HCT116 (cell line): ENCODE measurements at regions not wholly inside any gene's neighbourhood (a gene's known extent, or its start where the extent isn't known, plus 50 kb on each side); places are given as distances from the start of the nearest gene placed in this dataset.

Source experiments
- ATAC-seq: fragments of 200-7000 bp; cut with Tn5 transposase; 2 replicates; pipeline ENCODE4 v1.9.1; 2020; ENCODE audit warnings: mild to moderate bottlenecking, moderate library complexity
- BruUV-seq: library from RNA; stranded (reverse); fragments of 400-500 nt; replicated peaks from 2 replicates; lab custom pipeline; 2021; lab: Mats Ljungman, UMichigan
- CTCF ChIA-PET: fragments of 300-600 bp; sonication (Branson Sonifier 250); formaldehyde crosslinking; loops from one replicate; lab custom pipeline; 2021; ENCODE audit warnings: antibody characterized with exemption; lab: Charles Lee
- POLR2A ChIA-PET: fragments of 300-600, 350-600 bp; sonication (Branson Sonifier 250); formaldehyde crosslinking; loops from one replicate; lab custom pipeline; 2021; ENCODE audit warnings: antibody characterized with exemption; lab: Charles Lee
- RAD21 ChIA-PET, 2 experiments: fragments of 300-600 bp; sonication (Branson Sonifier 250); formaldehyde crosslinking; loops; one replicate each; lab custom pipeline; 2023; ENCODE audit warnings: low total read pairs in 2 of 2; ENCODE audit not compliant: uncharacterized antibody in 2 of 2, unreplicated experiment in 2 of 2, low non-redundant PET in 1 of 2; lab: Charles Lee
- DNase-seq: peaks from one replicate; pipeline ENCODE4 v3.0.0-alpha.2; 2010; ENCODE audit warnings: low read depth, low spot score
- H2AFZ ChIP-seq: fragments of 200-600 bp; shearing (Covaris generic), sonication (generic); 2 replicates; pipeline ENCODE4 v1.6.1; 2017; ENCODE audit warnings: low read depth, mixed run types, mixed read lengths, antibody characterized with exemption, low read length; ENCODE audit not compliant: poor library complexity, severe bottlenecking
- H3K27ac ChIP-seq: 2 replicates; pipeline ENCODE4 v1.5.1; 2012; ENCODE audit warnings: low read depth, low read length
- H3K27me3 ChIP-seq: fragments of 200-600 bp; sonication (generic); 2 replicates; pipeline ENCODE4 v1.6.1; 2016; ENCODE audit warnings: mixed run types, low read length, mixed read lengths; ENCODE audit not compliant: insufficient read depth
- H3K36me3 ChIP-seq, 2 experiments: fragments of 200-500 bp in 1 of 2; fragments of 200-600 bp in 1 of 2; sonication (Bioruptor generic) in 1 of 2; sonication (generic) in 1 of 2; 2 replicates each; pipeline versions ENCODE4 v1.5.1 to v1.6.1; 2014 to 2016; ENCODE audit warnings: low read length in 2 of 2, inconsistent platforms in 1 of 2, mixed read lengths in 1 of 2, mixed run types in 1 of 2; ENCODE audit not compliant: insufficient read depth in 2 of 2, control insufficient read depth in 1 of 2
- H3K4me1 ChIP-seq, 2 experiments: fragments of 200-600 bp in 1 of 2; sonication (generic) in 1 of 2; 2 replicates each; pipeline versions ENCODE4 v1.5.1 to v1.6.1; 2012 to 2017; ENCODE audit warnings: low read length in 2 of 2, inconsistent platforms in 1 of 2, mild to moderate bottlenecking in 1 of 2, mixed read lengths in 1 of 2, mixed run types in 1 of 2, moderate library complexity in 1 of 2; ENCODE audit not compliant: insufficient read depth in 2 of 2, control insufficient read depth in 1 of 2
- H3K4me2 ChIP-seq: fragments of 200-600 bp; sonication (generic); 2 replicates; pipeline ENCODE4 v1.6.1; 2017; ENCODE audit warnings: mixed run types, low read length, mixed read lengths
- H3K4me3 ChIP-seq, 2 experiments: fragments of 200-600 bp in 1 of 2; sonication (generic) in 1 of 2; replicated peaks in 1 of 2; 2 replicates each; pipeline ENCODE4 v1.5.1; 2011 to 2016; ENCODE audit warnings: low read length in 2 of 2, control low read depth in 1 of 2, low read depth in 1 of 2, mild to moderate bottlenecking in 1 of 2, mixed read lengths in 1 of 2, mixed run types in 1 of 2
- H3K79me2 ChIP-seq: fragments of 200-600 bp; sonication (generic); 2 replicates; pipeline ENCODE4 v1.6.1; 2017; ENCODE audit warnings: mild to moderate bottlenecking, mixed run types, low read length, moderate library complexity, mixed read lengths; ENCODE audit not compliant: insufficient read depth
- H3K9ac ChIP-seq: fragments of 200-600 bp; sonication (generic); 2 replicates; pipeline ENCODE4 v1.6.1; 2016; ENCODE audit warnings: low read length, mixed read lengths
- H3K9me2 ChIP-seq: fragments of 200-600 bp; sonication (generic), shearing (Covaris generic); 2 replicates; pipeline ENCODE4 v1.6.1; 2017; ENCODE audit warnings: mixed run types, mild to moderate bottlenecking, moderate library complexity; ENCODE audit not compliant: insufficient read depth
- H3K9me3 ChIP-seq, 2 experiments: fragments of 200-500 bp in 1 of 2; fragments of 200-600 bp in 1 of 2; sonication (Bioruptor generic) in 1 of 2; sonication (generic) in 1 of 2; 2 replicates each; pipeline ENCODE4 v1.6.1; 2014 to 2017; ENCODE audit warnings: low read length in 2 of 2, mixed read lengths in 2 of 2, inconsistent platforms in 1 of 2, low read depth in 1 of 2, mild to moderate bottlenecking in 1 of 2, mixed run types in 1 of 2, moderate library complexity in 1 of 2; ENCODE audit not compliant: control insufficient read depth in 1 of 2, insufficient read depth in 1 of 2
- H4K20me1 ChIP-seq: fragments of 200-600 bp; sonication (generic), shearing (Covaris generic); 2 replicates; pipeline ENCODE4 v1.6.1; 2017; ENCODE audit warnings: mixed run types, mild to moderate bottlenecking, moderate library complexity; ENCODE audit not compliant: insufficient read depth
- CEBPB ChIP-seq: IDR thresholded peaks from 2 replicates; pipeline ENCODE4 v1.6.1; 2012; ENCODE audit warnings: low read depth
- EGR1 ChIP-seq: IDR thresholded peaks from 2 replicates; pipeline ENCODE4 v1.6.1; 2012; ENCODE audit warnings: low read depth
- ELF1 ChIP-seq: IDR thresholded peaks from 2 replicates; pipeline ENCODE4 v1.6.1; 2012; ENCODE audit warnings: low read depth, borderline replicate concordance
- JUND ChIP-seq: IDR thresholded peaks from 2 replicates; pipeline ENCODE4 v1.6.1; 2012
- MAX ChIP-seq: IDR thresholded peaks from 2 replicates; pipeline ENCODE4 v1.6.1; 2012
- POLR2A ChIP-seq: IDR thresholded peaks from 2 replicates; pipeline ENCODE4 v1.7.0; 2011; ENCODE audit warnings: borderline replicate concordance; ENCODE audit not compliant: insufficient read depth, insufficient read length; ENCODE audit errors: extremely low read depth
- POLR2AphosphoS5 ChIP-seq: IDR thresholded peaks from 2 replicates; pipeline ENCODE4 v1.6.1; 2011; ENCODE audit warnings: mild to moderate bottlenecking, low read depth, low read length, moderate library complexity
- RAD21 ChIP-seq: IDR thresholded peaks from 2 replicates; pipeline ENCODE4 v1.6.1; 2012; ENCODE audit warnings: low read depth, mild to moderate bottlenecking
- REST ChIP-seq: IDR thresholded peaks from 2 replicates; pipeline ENCODE4 v1.6.1; 2012; ENCODE audit warnings: low read depth
- SIN3A ChIP-seq: IDR thresholded peaks from 2 replicates; pipeline ENCODE4 v1.6.1; 2012; ENCODE audit warnings: low read depth
- SP1 ChIP-seq: IDR thresholded peaks from 2 replicates; pipeline ENCODE4 v1.6.1; 2012; ENCODE audit warnings: low read depth
- SRF ChIP-seq: IDR thresholded peaks from 2 replicates; pipeline ENCODE4 v1.6.1; 2012; ENCODE audit warnings: low read depth
- TCF7L2 ChIP-seq: IDR thresholded peaks from 2 replicates; pipeline ENCODE4 v1.7.0; 2011; ENCODE audit warnings: borderline replicate concordance, inconsistent platforms; ENCODE audit not compliant: insufficient read depth, insufficient read length; ENCODE audit errors: extremely low read depth
- YY1 ChIP-seq: IDR thresholded peaks from 2 replicates; pipeline ENCODE4 v1.6.1; 2011; ENCODE audit warnings: low read length, low read depth, moderate library complexity, mild to moderate bottlenecking; ENCODE audit not compliant: insufficient replicate concordance; ENCODE audit errors: extremely low read depth
- ZNF274 ChIP-seq: fragments of 200-500 bp; sonication (Bioruptor generic); IDR thresholded peaks from 2 replicates; pipeline ENCODE4 v1.6.1; 2014; ENCODE audit warnings: mild to moderate bottlenecking, low read depth, low read length, inconsistent platforms
- intact Hi-C: fragments of 100-400 bp; cut with micrococcal nuclease; formaldehyde crosslinking; loops from 2 replicates; pipeline ENCODE4 v1.10.0; 2022

- RAD21 ChIA-PET = no interaction called here
- Histone ChIP-seq H4K20me1 (no peaks in the 10 kb centered on the region), H3K9ac (no peak overlapping the region), H2AFZ (no peak overlapping the region), H3K36me3 (no peaks in the 10 kb centered on the region), H3K4me2 (0 out of 2 replicates have a peak overlapping the region, but pooled peaks have one; percentile 4), H3K27ac (no peak overlapping the region), H3K9me3 (no peaks in the 10 kb centered on the region), H3K4me3 (no peak overlapping the region), H3K4me1 (peaks cover 3 to 24% of the 10 kb centered on the region in 2 experiments; a peak in 3 of 4 replicates), H3K27me3 (no peaks in the 10 kb centered on the region), H3K9me2 (no peaks in the 10 kb centered on the region), H3K79me2 (no peaks in the 10 kb centered on the region)
- CTCF ChIA-PET = no interaction called here
- TF ChIP-seq POLR2A = no peak
- no peak for TF ChIP-seq ZNF274
- TF ChIP-seq SIN3A = no peak
- TF ChIP-seq JUND = no peak
- TF ChIP-seq EGR1 = no peak
- TF ChIP-seq TCF7L2 = no peak
- POLR2A ChIA-PET = no interaction called here
- ATAC-seq (no peak), DNase-seq (no peak)
- intact Hi-C loops = no loop called here
- no TSS peak for BruUV-seq
Measured at GRCh38 chr9:78666818-78667414, 370.0 kb downstream of the PSAT1 start.

- intact Hi-C loops = no loop called here
- H3K4me3 ChIP-seq = no peak overlapping the region
- DNase-seq (peak; percentile 34), ATAC-seq (peak; percentile 64)
- POLR2A ChIA-PET = no interaction called here
- H3K4me2 ChIP-seq = peak overlapping the region; percentile 38; the same call in 1 of the 2 replicates
- BruUV-seq = no TSS peak
- CTCF ChIA-PET = interaction anchor here (1.1 kb wide), 1 partner anchor 36 kb away, joined by 3 read pairs; no protein-coding TSS in a partner anchor
- RAD21 ChIA-PET = no interaction called here
- H2AFZ ChIP-seq = no peak overlapping the region
- H3K9me3 ChIP-seq = no peaks in the 10 kb centered on the region
- H4K20me1 ChIP-seq = no peaks in the 10 kb centered on the region
- H3K9ac ChIP-seq = no peak overlapping the region
- peaks cover 3 to 24% of the 10 kb centered on the region in 2 experiments; a peak in 3 of 4 replicates for H3K4me1 ChIP-seq
- H3K27me3 ChIP-seq = no peaks in the 10 kb centered on the region
- H3K9me2 ChIP-seq = no peaks in the 10 kb centered on the region
- H3K27ac ChIP-seq = no peak overlapping the region
- H3K36me3 ChIP-seq = no peaks in the 10 kb centered on the region
- no peaks in the 10 kb centered on the region for H3K79me2 ChIP-seq
- TF ChIP-seq POLR2AphosphoS5 = no peak
- 0 out of 2 replicates have a peak, but pooled peaks have one; percentile 28 for TF ChIP-seq CEBPB
- TF ChIP-seq ELF1 = no peak
- peak; percentile 43 for TF ChIP-seq TCF7L2
- TF ChIP-seq SP1 = peak; percentile 28; the same call in 1 of the 2 replicates
- TF ChIP-seq ZNF274 = no peak
- no peak for TF ChIP-seq EGR1
- TF ChIP-seq SRF = peak; percentile 36; the same call in 1 of the 2 replicates
- no peak for TF ChIP-seq RAD21
- peak; percentile 77; the same call in 1 of the 2 replicates for TF ChIP-seq MAX
- TF ChIP-seq POLR2A = no peak
- no peak for TF ChIP-seq REST
- peak; percentile 90 for TF ChIP-seq JUND
- no peak for TF ChIP-seq YY1
Measured at GRCh38 chr9:78668148-78668832, 371.4 kb downstream of the PSAT1 start.
